NB4 (cell line): ENCODE measurements at regions not wholly inside any gene's neighbourhood (a gene's known extent, or its start where the extent isn't known, plus 50 kb on each side); places are given as distances from the start of the nearest gene placed in this dataset.
A peak's percentile ranks its signal among the peaks of the same experiment; 100 is the strongest.
"Not testable (repeated sequence)": the region's sequence is repeated elsewhere in the genome, so short reads cannot be mapped to it uniquely, and the experiment has no call there.

ENCODE experiments used
- DNase-seq: peaks from one replicate; pipeline ENCODE4 v3.0.0; 2010; ENCODE audit warnings: low read depth
- H3K4me3 ChIP-seq: one replicate; pipeline ENCODE4 v1.5.1; 2011; ENCODE audit warnings: mild to moderate bottlenecking, low read depth, low read length, moderate library complexity
- MYC ChIP-seq: IDR thresholded peaks from 2 replicates; pipeline ENCODE4 v1.6.1; 2011; ENCODE audit warnings: low read depth, low read length
- POLR2A ChIP-seq: IDR thresholded peaks from 2 replicates; pipeline ENCODE4 v1.6.1; 2011; ENCODE audit warnings: mild to moderate bottlenecking; ENCODE audit not compliant: insufficient read length; ENCODE audit errors: extremely low read depth
- TF ChIP-seq, protein P1 (sequence below): IDR thresholded peaks from one replicate; pipeline ENCODE4 v1.5.1; 2012; ENCODE audit warnings: low read depth, low read length
- TF ChIP-seq, protein P2 (sequence below): IDR thresholded peaks from 2 replicates; pipeline ENCODE4 v1.6.1; 2011; ENCODE audit warnings: low read depth, low read length

DNA sequence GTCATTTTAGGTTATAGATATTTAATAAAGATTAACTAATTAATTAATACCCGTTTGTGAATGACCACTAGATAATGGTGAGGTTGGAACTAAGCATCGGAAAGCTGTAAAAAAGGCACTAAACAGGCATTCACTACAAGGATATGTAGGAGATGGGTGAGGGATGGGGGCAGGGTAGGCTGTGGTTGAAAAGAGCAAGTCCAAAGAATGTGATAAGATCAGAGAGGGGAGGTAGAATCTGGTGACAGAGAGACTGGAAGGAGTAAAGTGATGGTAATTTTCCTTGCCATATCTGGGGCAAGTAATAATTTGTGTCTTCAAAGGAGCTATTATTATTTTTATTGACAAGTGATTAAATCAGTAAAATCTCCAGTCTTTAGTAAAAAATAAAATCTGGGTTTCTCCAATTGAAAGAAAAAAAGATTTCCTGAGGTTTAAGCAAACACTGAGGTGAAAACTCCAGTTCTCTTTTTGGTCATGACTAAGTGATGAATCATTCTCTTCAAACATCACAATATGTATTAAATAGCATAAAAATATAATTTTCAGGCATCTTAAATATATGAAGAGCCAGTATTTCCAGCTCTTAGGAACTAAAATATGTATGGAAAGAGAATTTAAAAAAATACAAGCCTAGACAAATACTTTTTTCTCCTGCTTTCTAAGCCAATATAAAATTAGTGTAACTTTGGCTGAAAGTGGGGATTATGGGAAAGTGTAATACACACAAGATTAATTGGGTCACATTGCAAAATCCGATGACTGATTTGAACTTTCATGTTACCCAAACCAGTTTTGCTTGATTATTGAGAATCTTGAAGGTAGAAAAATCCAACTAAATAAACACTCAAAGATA lies 259.1 kb upstream of the RBMS1 start:
- no peak overlapping the region for H3K4me3 ChIP-seq
- no peak for TF ChIP-seq MYC
- no peak for TF ChIP-seq POLR2A
- TF ChIP-seq, protein P1, sequence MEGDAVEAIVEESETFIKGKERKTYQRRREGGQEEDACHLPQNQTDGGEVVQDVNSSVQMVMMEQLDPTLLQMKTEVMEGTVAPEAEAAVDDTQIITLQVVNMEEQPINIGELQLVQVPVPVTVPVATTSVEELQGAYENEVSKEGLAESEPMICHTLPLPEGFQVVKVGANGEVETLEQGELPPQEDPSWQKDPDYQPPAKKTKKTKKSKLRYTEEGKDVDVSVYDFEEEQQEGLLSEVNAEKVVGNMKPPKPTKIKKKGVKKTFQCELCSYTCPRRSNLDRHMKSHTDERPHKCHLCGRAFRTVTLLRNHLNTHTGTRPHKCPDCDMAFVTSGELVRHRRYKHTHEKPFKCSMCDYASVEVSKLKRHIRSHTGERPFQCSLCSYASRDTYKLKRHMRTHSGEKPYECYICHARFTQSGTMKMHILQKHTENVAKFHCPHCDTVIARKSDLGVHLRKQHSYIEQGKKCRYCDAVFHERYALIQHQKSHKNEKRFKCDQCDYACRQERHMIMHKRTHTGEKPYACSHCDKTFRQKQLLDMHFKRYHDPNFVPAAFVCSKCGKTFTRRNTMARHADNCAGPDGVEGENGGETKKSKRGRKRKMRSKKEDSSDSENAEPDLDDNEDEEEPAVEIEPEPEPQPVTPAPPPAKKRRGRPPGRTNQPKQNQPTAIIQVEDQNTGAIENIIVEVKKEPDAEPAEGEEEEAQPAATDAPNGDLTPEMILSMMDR: no peak
- TF ChIP-seq, protein P2, sequence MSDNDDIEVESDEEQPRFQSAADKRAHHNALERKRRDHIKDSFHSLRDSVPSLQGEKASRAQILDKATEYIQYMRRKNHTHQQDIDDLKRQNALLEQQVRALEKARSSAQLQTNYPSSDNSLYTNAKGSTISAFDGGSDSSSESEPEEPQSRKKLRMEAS: no peak
- no peak for DNase-seq

DNA sequence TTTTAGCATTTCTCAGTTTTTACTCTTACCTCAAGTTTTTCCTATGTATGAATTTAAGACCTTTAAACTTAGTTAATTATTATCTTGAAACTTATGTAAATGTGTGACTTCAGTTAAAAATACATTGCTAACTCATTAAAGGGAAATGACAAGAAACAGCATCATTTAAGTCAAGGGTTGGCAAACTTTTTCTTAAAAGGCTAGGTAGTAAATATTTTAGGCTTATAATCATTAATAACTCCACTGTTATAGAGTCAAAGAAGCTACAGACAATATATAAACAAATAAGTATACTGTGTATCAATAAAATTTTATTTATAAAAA lies 259.7 kb upstream of the RBMS1 start:
- no peak for DNase-seq
- no peak overlapping the region for H3K4me3 ChIP-seq
- TF ChIP-seq, protein P2: no peak
- TF ChIP-seq, protein P1: no peak
- TF ChIP-seq MYC: no peak
- TF ChIP-seq POLR2A: no peak

DNA sequence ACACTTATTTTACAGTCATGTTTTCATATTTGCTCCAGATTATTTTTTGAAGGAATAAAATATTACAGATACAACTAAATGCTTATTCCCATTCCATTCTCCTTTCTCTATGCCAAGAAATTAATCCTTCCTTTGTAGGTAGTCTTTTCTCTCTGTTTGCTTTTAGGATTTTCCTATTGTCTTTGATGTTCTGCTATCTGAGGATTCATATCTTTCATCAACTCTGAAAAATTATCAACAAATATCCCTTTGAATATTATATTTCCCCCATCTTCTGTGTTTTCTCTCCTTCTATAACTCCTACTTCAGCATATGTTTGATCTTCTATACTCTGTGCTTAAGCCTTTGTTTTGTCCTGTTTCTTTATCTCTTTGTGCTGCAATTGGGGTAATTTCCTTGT lies 260.4 kb upstream of the RBMS1 start:
- H3K4me3 ChIP-seq: no peak overlapping the region
- no peak for DNase-seq
- TF ChIP-seq, protein P2: no peak
- TF ChIP-seq POLR2A (no peak), MYC (no peak)
- TF ChIP-seq, protein P1: no peak

DNA sequence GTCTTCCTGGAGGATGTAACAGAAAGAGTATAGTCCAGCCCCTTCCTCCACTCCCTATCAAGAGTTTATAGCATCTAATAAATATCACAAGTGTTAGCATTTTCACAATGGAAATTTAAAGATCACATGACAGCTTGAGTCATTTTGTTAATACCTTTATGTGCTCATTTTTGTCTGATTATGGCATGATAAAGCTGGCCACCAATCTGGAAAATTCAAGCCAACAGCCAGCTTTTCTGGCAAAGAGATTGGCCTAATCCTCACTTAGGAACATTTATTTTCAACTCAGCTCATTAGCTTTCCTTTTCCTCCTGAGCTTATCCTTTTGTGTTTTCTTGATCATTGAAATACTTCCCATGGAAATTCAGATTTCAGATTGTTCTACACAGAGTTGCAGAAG lies 262.9 kb upstream of the RBMS1 start:
- H3K4me3 ChIP-seq: no peak overlapping the region
- no peak for DNase-seq
- TF ChIP-seq MYC (no peak), POLR2A (no peak)
- TF ChIP-seq, protein P1: no peak

DNA sequence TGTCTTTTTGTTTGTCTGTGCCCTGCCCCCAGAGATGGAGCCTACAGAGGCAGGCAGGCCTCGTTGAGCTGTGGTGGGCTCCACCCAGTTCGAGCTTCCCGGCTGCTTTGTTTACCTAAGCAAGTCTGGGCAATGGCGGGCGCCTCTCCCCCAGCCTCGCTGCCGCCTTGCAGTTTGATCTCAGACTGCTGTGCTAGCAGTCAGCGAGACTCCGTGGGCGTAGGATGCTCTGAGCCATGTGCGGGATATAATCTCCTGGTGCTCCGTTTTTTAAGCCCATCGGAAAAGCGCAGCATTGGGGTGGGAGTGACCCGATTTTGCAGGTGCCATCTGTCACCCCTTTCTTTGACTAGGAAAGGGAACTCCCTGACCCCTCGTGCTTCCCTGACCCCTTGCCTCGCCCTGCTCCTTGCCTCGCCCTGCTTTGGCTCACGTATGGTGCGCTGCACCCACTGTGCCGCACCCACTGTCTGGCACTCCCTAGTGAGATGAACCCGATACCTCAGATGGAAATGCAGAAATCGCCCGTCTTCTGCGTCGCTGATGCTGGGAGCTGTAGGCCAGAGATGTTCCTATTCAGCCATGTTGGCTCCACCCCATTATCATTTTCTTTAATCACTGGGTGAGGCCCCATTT lies 269.0 kb upstream of the RBMS1 start:
- H3K4me3 ChIP-seq, DNase-seq: not testable (repeated sequence)

DNA sequence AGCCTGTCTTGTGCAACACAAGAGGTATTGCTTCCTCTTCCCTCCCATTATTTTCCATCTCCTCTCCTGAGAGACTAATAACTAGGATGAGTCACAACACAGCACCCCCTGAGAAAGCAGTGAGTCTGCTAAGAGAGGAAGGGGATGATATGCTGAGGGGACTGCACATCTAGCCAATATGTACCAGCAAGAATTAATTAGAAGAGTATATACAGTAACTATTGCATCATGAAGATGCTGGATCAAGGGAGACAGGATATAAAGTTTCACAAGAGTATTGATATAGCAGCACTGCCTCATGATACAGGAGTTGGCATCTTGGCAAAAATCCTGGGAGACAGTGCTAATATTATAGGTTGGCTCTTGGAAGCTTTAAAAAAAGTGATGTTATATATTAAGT lies 289.9 kb upstream of the RBMS1 start:
- no peak overlapping the region for H3K4me3 ChIP-seq
- DNase-seq: peak; percentile 43
- TF ChIP-seq, protein P1: no peak
- TF ChIP-seq POLR2A (no peak), MYC (no peak)
- TF ChIP-seq, protein P2: no peak
